GM04504 (cell line): ENCODE measurements at regions not wholly inside any gene's neighbourhood (a gene's known extent, or its start where the extent isn't known, plus 50 kb on each side); places are given as distances from the start of the nearest gene placed in this dataset.
"Not testable (repeated sequence)": the region's sequence is repeated elsewhere in the genome, so short reads cannot be mapped to it uniquely, and the experiment has no call there.

Experiments used
- DNase-seq: peaks from one replicate; pipeline ENCODE4 v3.0.0-alpha.2; 2012; ENCODE audit warnings: low read depth

GRCh38 chr6:148602136-148602535 lies 144.7 kb upstream of the UST start:
- no peak for DNase-seq

- DNase-seq: no peak
Observed at GRCh38 chr6:148608199-148608951, 138.5 kb upstream of the UST start.

- peak; percentile 83 for DNase-seq
Observed at GRCh38 chr6:148611213-148611612, 135.6 kb upstream of the UST start.

GRCh38 chr6:148612043-148612442 lies 134.8 kb upstream of the UST start:
- DNase-seq: no peak

GRCh38 chr6:148614602-148615001 lies 132.2 kb upstream of the UST start:
- DNase-seq: no peak

- DNase-seq: peak; percentile 46
Observed at GRCh38 chr6:148616841-148617240, 130.0 kb upstream of the UST start.

GRCh38 chr6:148617530-148617929 lies 129.3 kb upstream of the UST start:
- peak; percentile 40 for DNase-seq

- no peak for DNase-seq
Observed at GRCh38 chr6:148619891-148620290, 126.9 kb upstream of the UST start.

GRCh38 chr6:148620579-148621298 lies 126.1 kb upstream of the UST start:
- DNase-seq: no peak

- no peak for DNase-seq
Observed at GRCh38 chr6:148625609-148626008, 121.2 kb upstream of the UST start.

GRCh38 chr6:148628251-148628650 lies 118.6 kb upstream of the UST start:
- DNase-seq: no peak

- peak; percentile 61 for DNase-seq
Observed at GRCh38 chr6:148629181-148629580, 117.6 kb upstream of the UST start.

- no peak for DNase-seq
Observed at GRCh38 chr6:148629592-148630465, 117.0 kb upstream of the UST start.

- no peak for DNase-seq
Observed at GRCh38 chr6:148635070-148635743, 111.6 kb upstream of the UST start.

- DNase-seq: not testable (repeated sequence)
Observed at GRCh38 chr6:148641836-148642235, 105.0 kb upstream of the UST start.

- not testable (repeated sequence) for DNase-seq
Observed at GRCh38 chr6:148643208-148643607, 103.6 kb upstream of the UST start.

- DNase-seq: not testable (repeated sequence)
Observed at GRCh38 chr6:148645049-148645448, 101.8 kb upstream of the UST start.

GRCh38 chr6:148648754-148649453 lies 97.9 kb upstream of the UST start:
- no peak for DNase-seq

GRCh38 chr6:148649454-148649963 lies 97.3 kb upstream of the UST start:
- no peak for DNase-seq

- DNase-seq: no peak
Observed at GRCh38 chr6:148650941-148651505, 95.8 kb upstream of the UST start.

- DNase-seq: no peak
Observed at GRCh38 chr6:148652205-148652604, 94.6 kb upstream of the UST start.
